Cerebellar cortex (tissue), 1 donor: ENCODE measurements at regions not wholly inside any gene's neighbourhood (a gene's known extent, or its start where the extent isn't known, plus 50 kb on each side); places are given as distances from the start of the nearest gene placed in this dataset.
"Not testable (repeated sequence)": the region's sequence is repeated elsewhere in the genome, so short reads cannot be mapped to it uniquely, and the experiment has no call there.

Experiments
- DNase-seq: peaks from one replicate; pipeline ENCODE4 v3.0.0-alpha.2; 2015; ENCODE audit warnings: low spot score

GRCh38 chr11:38894201-38894600 lies 2296.2 kb upstream of the RAG2 start:
- not testable (repeated sequence) for DNase-seq

DNA sequence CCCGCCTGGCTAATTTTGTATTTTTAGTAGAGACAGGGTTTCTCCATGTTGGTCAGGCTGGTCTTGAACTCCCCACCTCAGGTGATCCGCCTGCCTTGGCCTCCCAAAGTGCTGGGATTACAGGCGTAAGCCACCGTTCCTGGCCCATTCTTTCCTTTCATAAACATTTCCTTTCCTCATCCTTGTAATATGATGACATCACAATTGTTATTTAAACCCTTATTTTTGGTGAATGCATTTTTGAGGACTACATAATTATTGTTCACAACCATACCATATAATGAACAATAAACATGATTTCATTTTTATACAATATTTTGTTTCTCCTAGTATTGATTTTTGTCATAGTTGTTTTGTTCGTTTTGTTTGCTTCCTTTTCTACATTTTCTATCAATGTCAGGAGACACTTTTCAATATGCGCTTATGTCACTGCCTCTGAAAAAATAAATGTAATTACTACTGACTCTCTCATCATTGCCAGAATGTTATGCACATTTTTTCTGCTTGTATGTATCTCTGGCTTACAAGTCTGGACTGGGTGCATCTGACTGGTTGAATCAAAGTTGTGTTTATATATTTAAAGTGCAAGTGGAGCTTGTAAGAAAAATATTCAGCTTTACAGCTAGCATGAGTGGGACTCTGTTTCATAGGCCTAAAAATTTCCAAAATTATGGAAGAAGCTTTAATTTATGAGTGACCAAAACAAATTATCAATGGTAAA lies 2286.3 kb upstream of the RAG2 start:
- no peak for DNase-seq

DNA sequence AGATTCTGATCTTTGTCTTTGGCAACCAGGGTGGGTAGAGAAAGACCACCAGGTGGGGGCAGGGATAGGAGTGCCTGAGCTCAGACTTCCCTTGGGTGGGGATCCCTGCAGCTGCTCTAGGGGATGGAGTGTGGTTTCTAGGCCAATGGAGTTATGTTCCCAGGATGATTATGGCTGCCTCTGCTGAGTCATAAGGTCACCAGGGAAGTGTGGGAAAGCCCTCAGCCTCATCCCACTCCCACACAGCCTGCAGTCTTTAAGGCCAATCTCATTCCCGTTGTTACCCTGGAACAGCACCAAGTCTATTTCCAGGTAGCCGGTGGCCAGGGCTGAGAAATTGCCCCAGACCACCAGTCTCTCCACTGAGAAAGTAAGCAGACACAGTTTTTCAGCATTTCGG lies 2269.3 kb upstream of the RAG2 start:
- DNase-seq: no peak

- no peak for DNase-seq
Observed at GRCh38 chr11:38865922-38866321, 2267.9 kb upstream of the RAG2 start.

- DNase-seq: no peak
Observed at GRCh38 chr11:38842991-38843390, 2245.0 kb upstream of the RAG2 start.

DNA sequence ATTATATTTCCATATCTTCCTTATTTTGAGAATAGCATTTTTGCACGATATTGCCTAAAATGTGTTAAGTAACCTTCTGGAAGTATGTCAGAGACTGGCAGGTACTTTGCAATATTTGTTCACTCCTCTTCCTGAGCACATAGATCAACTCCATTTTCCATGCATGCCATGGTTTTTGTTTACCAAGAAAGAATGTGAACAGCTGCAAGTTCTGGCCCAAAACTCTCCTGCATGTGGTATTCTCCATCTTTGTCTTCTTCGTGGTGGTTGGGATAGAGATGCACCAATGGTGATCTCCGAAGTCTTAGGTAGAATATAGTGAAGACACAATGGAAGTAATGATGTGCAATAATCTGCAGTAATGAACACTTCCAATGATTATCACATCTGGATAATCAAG lies 2241.0 kb upstream of the RAG2 start:
- no peak for DNase-seq

- no peak for DNase-seq
Observed at GRCh38 chr11:38835966-38836365, 2237.9 kb upstream of the RAG2 start.

DNA sequence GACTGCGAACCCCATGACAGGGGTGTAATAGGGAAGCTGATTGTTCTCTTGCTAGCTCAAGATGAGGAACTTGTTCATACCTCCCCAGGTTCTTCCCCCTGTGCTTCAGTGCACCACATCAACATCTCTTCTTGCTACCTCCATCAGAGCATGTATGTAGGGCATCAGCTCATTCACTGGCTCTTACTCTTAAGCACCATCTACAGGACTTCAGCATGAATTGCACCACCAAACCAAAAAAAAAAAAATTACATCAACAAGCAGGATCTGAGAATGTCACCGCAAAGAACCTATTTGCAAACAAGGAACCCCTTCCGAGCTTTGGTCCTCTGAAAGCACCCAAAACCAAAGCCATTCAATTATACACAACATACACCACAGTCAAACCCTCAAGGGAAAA lies 2226.5 kb upstream of the RAG2 start:
- DNase-seq: no peak

- DNase-seq: not testable (repeated sequence)
Observed at GRCh38 chr11:38821786-38822185, 2223.8 kb upstream of the RAG2 start.

- DNase-seq: no peak
Observed at GRCh38 chr11:38819981-38820380, 2221.9 kb upstream of the RAG2 start.

- DNase-seq: no peak
Observed at GRCh38 chr11:38818720-38819119, 2220.7 kb upstream of the RAG2 start.

DNA sequence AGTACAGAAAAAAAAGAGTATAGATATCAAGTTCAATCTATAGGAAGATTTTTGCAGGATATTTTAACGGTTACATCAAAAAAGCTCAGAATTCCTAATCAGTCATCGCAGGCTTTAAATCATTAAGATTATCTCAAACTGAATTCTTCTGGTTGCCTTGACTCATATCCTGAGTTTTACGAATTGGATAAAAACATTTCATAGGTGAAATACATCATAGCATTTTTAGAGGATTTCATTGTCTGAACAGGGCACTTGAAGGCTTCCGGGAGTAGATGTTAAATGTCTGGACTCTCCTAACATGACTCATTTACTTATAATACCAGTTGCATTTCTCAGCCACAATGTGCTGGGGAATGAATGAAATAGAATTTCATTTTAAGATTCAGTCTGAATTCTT lies 2216.6 kb upstream of the RAG2 start:
- no peak for DNase-seq

DNA sequence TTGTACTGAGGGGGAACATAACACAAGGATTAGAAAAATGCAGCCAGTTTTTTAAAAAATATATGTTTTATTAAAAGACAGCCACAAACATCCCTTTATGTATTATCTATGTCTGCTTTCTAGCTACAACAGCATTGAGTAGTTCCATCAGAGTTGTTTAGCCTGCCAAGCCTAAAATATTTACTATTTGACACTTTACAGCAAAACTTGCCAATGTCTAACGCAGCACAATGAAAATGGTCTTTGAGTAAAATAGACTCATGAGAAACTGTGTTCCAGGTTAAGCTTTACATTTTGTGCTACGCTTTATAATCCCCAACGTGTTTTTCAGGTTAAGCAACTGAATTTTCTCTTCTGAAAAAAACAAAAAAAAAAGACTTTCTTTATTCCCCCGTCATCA lies 2211.5 kb upstream of the RAG2 start:
- DNase-seq: no peak

DNA sequence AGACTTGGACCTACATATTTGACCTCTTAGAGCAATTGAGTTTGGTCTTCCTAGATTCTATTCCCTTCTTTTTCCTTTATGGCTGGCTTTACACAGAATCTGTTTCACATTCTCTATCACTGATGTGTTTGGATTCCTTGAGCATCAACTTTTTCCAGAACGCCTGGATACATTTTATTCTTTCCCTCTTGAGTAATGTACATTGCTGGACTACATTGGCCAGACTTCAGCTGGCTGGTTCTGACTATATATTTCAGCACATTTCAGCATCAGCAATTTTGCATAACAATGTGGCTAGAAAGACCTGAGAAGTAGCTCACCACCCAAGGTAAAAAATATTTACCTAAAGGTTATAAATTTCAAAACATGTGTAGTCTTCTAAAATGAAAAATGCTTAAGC lies 2198.2 kb upstream of the RAG2 start:
- no peak for DNase-seq

GRCh38 chr11:38795027-38795426 lies 2197.0 kb upstream of the RAG2 start:
- no peak for DNase-seq

- peak; percentile 52 for DNase-seq
Observed at GRCh38 chr11:38791346-38791961, 2193.4 kb upstream of the RAG2 start.

- no peak for DNase-seq
Observed at GRCh38 chr11:38788561-38788960, 2190.5 kb upstream of the RAG2 start.

- no peak for DNase-seq
Observed at GRCh38 chr11:38784164-38784563, 2186.1 kb upstream of the RAG2 start.

- no peak for DNase-seq
Observed at GRCh38 chr11:38766796-38767195, 2168.8 kb upstream of the RAG2 start.

DNA sequence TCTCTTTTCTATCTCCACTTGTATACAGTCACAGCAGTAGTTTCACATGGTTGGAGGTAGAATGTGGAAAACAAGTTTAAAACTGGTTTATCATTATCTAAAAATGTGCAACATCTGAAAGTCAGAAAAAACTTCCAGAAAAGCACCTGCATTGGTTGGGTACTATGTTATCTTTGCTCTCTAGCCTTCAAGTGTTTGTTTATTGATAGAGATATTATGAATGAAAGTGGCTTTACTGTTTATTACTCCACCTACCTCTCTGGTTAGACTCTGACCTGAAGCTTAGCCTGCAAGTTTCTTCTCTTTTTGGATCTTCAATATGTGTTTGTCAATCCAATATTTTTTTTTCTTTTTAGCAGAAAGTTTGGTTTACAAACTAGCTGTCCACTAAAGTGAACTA lies 2161.4 kb upstream of the RAG2 start:
- no peak for DNase-seq

DNA sequence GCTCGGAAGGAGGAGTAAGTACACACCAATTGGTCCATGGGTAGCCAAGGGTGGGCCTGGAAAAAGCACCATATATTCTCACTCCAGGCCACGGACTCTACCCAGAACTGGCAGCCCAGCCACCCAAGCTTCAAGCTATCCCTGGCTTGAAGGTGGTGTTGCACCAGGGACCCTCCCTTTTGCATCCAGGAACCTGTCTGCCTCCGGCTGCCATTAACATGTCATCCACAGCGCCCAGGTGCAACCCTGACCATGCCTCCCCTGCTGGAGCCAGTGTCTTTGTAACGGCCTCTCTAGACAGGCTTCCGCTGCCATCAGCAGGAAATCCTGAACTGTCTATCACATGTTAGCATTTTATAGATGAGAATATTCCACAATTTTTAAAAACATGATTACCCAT lies 2158.5 kb upstream of the RAG2 start:
- no peak for DNase-seq

DNA sequence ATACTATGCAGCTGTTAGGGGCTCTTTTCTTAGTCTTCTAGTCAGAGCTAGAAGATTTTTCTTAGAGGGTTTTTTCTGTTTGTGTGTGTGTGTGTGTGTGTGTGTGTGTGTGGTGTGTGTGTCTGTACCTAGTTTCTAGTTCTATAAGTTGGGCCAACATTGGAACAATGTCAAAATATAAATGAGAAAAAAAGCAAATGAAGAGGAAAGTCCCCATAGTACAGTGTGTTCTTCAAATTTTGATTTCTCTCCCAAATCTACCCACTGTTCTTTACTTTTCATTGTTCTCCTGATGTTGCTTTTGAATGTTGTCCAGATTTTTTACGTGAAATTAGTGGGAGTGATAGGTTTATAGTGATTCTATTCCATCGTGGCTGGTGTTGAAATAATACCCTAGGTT lies 2153.4 kb upstream of the RAG2 start:
- no peak for DNase-seq

DNA sequence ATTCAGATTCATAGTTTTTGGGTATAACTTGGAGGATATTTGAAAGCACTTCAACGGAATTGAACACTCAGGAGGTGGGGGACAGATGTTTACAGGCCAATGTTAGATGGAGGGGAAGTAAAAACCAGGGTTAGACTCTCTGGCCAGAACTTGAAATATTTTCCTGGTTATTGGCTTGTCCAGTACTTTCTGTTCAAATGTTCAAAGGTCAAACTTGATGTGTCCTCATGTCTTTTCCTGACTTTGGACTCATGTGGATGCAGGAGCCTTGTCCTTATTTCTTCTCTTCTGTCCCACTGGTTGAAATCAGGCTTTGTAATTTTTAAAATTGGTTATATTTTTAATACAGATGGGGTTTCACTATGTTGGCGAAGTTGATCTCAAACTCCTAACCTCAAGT lies 2148.5 kb upstream of the RAG2 start:
- not testable (repeated sequence) for DNase-seq

DNA sequence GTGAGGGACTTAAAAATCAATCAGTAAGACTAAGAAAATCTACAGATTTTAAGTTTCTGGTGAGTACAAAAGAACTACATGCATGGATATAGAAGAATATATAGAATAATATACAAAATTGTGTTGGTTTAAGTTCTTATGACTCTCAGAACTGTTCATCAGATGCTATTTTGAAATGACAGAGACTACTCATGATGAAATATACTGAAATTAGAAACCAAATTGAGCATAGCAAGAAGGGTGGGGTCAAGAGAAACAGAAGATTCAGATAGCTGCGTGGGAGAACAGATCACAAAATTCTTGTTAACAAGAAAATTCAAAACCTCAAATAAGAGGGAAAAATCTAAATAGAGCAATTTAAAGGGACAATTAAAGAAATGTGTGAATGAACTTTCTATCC lies 2125.3 kb upstream of the RAG2 start:
- DNase-seq: no peak
